Activated CD8-positive, alpha-beta memory T cell treated with anti-CD3 and anti-CD28 coated beads for 48 hours (primary cell): ENCODE measurements at regions not wholly inside any gene's neighbourhood (a gene's known extent, or its start where the extent isn't known, plus 50 kb on each side); places are given as distances from the start of the nearest gene placed in this dataset.
"Not testable (repeated sequence)": the region's sequence is repeated elsewhere in the genome, so short reads cannot be mapped to it uniquely, and the experiment has no call there.

Experiments
- DNase-seq, 3 experiments: peaks; one replicate each; pipeline ENCODE4 v3.0.0-alpha.2; 2020; ENCODE audit warnings: low read depth in 2 of 3, low spot score in 2 of 3

DNA sequence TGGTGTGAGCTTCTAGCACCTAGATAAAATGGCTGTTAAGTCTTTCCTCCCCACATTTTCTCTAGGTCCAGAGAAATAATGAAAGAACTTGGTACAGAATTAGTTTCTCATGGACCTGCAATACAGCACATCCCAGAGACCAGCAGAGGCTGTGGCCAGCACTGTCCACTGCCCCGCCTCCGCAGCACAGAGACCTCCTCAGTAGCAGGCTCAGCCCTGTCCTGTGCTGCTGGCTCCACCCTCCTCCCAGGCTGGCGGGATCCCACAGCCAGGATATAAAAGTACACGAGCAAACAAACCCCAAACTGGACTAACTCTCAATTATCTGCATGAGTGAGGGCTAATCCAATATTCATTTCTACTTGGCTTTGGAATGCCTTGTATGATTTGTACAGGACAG is 401.5 kb downstream of the RPS6KC1 start:
- DNase-seq = no peak

DNA sequence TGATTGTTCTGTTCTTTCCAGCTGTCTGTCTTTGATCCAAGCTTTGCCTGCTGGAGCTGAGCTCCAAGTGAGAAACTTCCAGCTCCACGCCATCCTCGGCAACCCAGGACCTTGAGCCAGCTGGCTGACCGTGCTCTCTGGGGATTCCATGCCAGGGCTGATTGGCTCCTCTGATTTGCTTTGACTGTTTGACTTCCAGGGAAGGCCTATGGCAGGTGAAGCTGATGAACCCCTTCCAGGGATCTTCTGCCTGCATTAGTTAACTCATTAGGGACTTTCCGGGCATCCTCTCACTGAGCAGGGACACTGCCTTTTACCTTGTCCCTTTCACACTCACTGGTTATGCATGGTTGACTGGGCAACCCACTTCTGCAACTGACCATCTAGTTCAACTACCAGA is 406.1 kb downstream of the RPS6KC1 start:
- DNase-seq = no peak

GRCh38 chr1:213457733-213458132 is 406.7 kb downstream of the RPS6KC1 start:
- DNase-seq = no peak

DNA sequence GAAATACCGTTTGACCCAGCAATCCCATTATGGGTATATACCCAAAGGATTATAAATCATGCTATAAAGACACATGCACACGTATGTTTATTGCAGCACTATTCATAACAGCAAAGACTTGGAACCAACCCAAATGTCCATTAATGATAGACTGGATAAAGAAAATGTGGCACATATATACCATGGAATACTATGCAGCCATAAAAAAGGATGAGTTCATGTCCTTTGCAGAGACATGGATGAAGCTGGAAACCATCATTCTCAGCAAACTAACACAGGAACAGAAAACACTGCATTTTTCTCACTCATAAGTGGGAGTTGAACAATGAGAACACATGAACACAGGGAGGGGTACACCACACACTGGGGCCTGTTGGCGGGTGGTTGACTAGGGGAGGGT is 411.3 kb downstream of the RPS6KC1 start:
- DNase-seq = not testable (repeated sequence)

- no peak for DNase-seq
Observed at GRCh38 chr1:213464786-213465460, 413.9 kb downstream of the RPS6KC1 start.

DNA sequence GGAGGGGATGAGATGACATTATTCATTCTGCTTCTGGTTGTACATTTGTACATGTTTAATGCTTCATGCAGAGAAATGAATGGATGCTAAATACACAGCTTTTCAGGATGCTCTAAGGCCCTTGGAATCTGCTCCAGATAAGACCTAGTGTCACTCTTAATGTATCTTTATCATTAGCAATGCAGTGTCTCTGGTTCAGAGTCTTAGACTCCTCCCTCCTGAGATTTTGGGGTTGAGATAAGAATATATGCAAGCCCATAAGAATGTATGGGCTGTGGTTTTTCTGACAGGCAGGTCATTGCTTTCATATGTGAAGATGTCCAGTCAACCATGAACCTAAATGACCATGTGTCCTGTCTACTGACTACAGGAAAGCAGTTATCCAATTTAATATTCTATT is 415.5 kb downstream of the RPS6KC1 start:
- no peak for DNase-seq

- DNase-seq = no peak
Observed at GRCh38 chr1:213474054-213474453, 423.0 kb downstream of the RPS6KC1 start.

DNA sequence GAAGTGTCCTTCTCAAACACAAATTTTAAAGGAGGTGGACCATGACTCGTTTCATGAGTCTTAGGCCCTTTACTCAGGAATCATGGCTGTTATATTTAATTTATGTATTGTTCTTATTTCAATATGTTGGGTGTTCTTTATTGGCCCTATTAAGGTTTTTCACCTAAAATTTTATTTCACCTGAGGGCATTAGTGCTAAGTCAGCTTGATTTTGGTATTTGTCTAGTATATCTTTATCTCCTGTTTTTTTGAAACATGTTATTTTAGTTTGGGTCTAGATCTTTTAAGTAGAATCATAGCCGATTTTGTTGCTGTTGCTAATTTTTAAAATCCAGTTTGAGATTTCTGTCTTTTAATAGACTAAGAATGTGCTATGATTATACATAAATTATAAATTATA is 430.4 kb downstream of the RPS6KC1 start:
- no peak for DNase-seq

DNA sequence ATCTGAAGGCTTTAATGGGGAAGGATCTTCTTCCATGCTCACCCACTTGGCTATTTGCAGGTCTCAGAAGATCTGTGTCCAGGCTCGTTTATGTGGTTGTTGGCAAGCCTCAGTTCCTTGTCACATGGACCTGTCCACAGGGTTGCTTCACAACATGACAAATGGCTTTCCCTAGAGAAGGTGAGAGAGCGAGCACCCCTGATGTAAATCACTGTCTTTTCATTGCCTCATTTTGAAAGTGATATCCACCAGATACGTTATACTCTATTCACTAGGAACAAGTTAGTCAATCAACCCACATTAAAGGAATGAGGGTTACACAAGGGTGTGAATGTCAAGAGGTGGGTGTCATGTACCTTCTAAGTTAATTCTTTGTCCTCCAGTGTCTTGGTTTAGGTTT is 433.3 kb downstream of the RPS6KC1 start:
- DNase-seq = no peak

- no peak for DNase-seq
Observed at GRCh38 chr1:213484758-213485157, 433.7 kb downstream of the RPS6KC1 start.

DNA sequence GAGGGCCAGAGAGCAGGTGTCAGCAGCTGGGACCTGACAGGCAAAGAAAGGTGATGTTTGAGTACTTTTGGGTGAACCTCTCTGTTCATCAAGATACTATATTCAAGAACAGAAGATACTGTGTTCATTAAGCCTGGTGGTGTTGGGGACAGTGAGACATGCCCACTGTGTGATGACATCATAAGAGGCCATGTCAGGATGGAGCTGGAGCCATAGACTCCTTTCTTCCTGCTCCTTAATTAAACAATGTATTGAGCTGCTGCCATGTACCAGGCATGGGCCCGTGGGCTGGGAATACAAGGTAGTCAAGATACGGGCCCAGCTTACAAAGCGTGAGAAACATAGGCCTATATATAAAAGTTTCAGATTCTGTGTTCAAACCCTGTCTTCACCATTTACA is 435.4 kb downstream of the RPS6KC1 start:
- DNase-seq = no peak

GRCh38 chr1:213491468-213491867 is 440.4 kb downstream of the RPS6KC1 start:
- no peak for DNase-seq

DNA sequence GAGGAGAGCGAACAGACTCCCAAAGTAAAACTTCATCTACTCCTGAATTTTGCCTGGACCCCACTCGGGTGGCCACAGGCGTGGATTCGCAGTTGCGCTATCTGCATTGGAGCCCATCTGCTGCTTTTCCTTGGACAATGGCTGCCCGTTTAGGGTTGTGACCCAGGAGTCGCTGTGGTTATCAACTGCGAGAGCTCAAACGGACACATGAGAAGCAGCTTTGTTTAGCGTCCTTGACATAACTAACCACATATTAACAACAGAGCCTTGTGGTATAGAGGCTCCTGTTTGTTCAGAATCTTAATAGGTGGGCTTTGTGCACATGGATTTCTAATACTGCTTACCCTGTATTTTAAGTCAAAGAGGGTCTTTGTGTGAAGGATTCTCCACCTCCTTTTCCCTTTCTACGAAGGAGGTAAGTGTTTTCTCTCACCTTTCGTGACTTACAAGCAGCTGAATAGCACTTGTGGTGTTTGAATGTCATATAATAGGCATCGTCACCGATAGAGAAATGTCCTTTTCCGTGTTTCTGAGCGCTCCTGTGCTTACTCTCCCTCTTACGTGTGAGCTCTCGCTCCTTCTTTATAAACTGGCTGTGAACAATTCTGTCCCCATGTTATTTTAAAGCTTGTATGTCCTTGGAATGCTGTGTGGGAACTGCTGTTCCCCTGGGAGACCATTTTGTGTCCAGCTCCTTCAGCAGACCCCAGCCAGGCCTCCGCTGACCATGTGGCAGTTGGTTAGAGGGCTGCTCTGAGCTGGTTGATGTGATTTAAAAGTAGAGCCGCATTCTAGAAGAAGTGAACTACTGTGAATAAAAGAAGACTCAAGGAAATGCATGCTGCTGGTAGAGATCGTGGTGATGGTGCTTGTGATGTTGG is 441.4 kb downstream of the RPS6KC1 start:
- DNase-seq = no peak

GRCh38 chr1:213499444-213499843 is 448.4 kb downstream of the RPS6KC1 start:
- no peak for DNase-seq

DNA sequence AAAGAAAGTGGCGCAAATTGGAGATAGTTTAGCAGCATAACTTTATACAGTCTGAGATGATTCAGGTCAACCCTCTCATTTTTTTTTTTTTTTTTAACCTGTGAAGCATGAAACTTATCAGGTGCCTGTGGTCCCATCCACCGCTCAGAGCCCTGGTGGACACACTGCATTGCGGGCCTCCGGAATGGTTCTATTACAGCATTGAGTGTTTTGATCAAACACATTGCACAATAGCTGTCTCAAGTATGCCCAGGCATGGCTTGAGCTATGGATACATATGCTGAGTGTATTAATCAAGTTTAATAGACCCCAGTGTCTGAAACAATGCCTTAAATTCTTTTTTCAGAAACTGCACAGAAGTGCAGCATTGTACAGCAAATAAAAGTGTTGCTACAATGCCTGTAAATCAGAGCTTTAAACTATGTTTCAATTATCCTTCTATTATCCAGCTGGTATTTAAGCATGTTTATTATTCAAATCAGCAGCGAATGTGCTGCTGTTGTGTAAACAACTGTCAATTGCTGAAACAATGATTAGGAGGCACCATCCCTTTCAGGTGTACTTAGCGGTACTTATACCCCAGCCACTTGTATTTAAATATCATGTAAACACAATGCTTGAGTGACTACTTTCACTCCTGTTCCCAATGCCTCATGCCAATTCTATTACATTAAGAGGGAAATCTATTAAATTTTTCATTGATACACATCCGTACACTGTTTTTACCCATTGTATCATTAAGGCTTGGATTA is 456.6 kb downstream of the RPS6KC1 start:
- no peak for DNase-seq

DNA sequence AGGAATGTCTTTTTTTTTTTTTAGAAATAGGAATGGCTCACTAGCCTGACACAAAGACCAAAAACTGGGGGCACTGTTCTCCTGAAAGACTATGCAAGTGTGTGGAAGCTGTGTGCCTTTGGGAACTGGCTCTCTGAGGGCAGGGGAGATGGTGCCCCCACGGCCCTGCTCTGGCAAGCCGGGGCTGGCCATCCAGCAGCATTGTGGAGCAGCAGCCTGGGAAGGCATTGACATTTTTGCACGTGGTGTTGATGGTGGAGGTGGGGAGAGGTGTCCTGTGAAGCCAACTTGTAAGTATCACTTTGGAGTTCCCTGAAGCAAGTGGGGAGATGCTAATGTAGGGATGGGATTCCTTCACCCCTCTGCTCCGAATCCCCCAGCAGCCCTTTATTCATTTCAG is 460.1 kb downstream of the RPS6KC1 start:
- DNase-seq = no peak

DNA sequence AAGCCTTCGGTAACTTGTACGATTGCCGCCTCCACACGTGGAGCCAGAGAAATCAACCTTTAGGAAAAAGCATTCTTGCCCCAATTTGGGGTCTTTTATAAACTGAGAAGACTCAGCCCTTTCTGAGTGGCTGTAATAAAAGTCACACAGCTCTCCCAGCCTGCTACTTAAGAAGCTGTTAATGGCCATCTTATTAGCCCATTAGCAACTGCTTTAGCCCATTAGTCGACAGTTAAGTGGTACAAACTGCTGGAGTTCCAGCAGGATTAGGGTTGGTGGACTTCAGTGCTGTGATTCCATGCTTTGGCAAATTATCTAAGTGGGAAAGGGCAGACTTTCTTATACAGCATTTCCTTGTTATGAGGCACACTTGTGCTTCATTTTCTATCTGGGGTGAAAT is 461.3 kb downstream of the RPS6KC1 start:
- DNase-seq = no peak

- DNase-seq = no peak
Observed at GRCh38 chr1:213513006-213513405, 462.0 kb downstream of the RPS6KC1 start.

DNA sequence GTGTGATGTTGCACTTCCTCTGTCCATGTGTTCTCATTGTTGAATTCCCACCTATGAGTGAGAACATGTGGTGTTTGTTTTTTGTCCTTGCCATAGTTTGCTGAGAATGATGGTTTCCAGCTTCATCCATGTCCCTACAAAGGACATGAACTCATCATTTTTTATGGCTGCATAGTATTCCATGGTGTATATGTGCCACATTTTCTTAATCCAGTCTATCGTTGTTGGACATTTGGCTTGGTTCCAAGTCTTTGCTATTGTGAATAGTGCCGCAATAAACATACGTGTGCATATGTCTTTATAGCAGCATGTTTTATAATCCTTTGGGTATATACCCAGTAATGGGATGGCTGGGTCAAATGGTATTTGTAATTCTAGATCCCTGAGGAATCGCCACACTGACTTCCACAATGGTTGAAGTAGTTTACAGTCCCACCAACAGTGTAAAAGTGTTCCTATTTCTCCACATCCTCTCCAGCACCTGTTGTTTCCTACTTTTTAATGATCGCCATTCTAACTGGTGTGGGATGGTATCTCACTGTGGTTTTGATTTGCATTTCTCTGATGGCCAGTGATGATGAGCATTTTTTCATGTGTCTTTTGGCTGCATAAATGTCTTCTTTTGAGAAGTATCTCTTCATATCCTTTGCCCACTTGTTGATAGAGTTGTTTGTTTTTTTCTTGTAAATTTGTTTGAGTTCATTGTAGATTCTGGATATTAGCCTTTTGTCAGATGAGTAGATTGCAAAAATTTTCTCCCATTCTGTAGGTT is 463.6 kb downstream of the RPS6KC1 start:
- not testable (repeated sequence) for DNase-seq

DNA sequence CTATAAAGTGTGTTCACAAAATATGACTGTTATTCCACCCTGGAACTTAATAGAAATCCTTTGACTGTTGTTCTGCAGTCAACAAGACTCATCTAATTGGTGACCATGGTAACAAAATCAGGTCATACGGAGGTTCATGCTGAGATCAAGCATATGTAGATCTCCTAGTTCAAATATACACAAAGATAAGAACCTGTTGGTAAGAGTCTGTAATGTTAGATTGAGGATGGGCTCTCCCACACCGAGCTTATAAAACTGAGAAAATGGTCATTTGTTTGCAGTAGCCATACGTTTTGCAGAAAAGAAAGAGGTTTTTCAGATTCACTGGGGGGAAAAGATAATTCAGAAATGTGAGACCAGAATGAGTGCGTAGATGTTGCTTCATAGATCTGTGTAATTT is 468.1 kb downstream of the RPS6KC1 start:
- no peak for DNase-seq

DNA sequence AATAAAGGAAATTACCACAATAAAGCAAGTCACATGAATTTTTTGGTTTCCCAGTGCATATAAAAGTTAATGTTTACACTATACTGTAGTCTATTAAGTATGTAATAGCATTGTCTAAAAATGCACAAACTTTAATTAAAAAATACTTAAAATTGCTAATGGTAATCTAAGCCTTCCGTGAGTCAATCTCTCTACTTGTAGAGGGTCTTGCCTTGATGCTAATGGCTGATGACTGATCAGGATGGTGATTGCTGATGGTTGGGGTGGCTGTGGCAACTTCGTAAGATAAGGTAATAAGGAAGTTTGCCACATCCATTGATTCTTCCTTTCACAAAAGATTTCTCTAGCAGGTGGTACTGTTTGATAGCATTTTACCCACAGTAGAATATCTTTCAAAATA is 466.6 kb upstream of the PROX1 start:
- no peak for DNase-seq
